Naive B cell (primary cell): ENCODE measurements at regions not wholly inside any gene's neighbourhood (a gene's known extent, or its start where the extent isn't known, plus 50 kb on each side); places are given as distances from the start of the nearest gene placed in this dataset.

Experiments
- ATAC-seq, 2 donors: fragments of 150-1000 bp; cut with Tn5 transposase; 2 replicates each; pipeline ENCODE4 v1.10.0; 2021; ENCODE audit warnings: low read depth in 2 of 2, mild to moderate bottlenecking in 2 of 2, moderate library complexity in 2 of 2
- DNase-seq: peaks from one replicate; pipeline ENCODE4 v3.0.0; 2022
- H3K27ac Mint-ChIP-seq, 6 donors: one replicate each; pipeline ENCODE4 v1.8.0; 2020 to 2022; ENCODE audit warnings: mild to moderate bottlenecking in 6 of 6, mixed read lengths in 6 of 6, moderate library complexity in 5 of 6, inconsistent platforms in 2 of 6
- H3K27me3 Mint-ChIP-seq, 3 donors: one replicate each; pipeline ENCODE4 v1.8.0; 2021 to 2022; ENCODE audit warnings: mixed read lengths in 3 of 3, mild to moderate bottlenecking in 1 of 3
- H3K36me3 Mint-ChIP-seq, 2 donors: one replicate each; pipeline ENCODE4 v1.8.0; 2020 to 2022; ENCODE audit warnings: mixed read lengths in 2 of 2, inconsistent platforms in 1 of 2, mild to moderate bottlenecking in 1 of 2
- H3K4me1 Mint-ChIP-seq, 3 donors: one replicate each; pipeline ENCODE4 v1.8.0; 2020 to 2022; ENCODE audit warnings: mixed read lengths in 3 of 3, inconsistent platforms in 1 of 3, mild to moderate bottlenecking in 1 of 3, moderate library complexity in 1 of 3
- H3K4me3 Mint-ChIP-seq, 8 donors: one replicate each; pipeline ENCODE4 v1.8.0; 2020 to 2022; ENCODE audit warnings: mild to moderate bottlenecking in 8 of 8, mixed read lengths in 8 of 8, moderate library complexity in 8 of 8, inconsistent platforms in 2 of 8
- H3K9me3 Mint-ChIP-seq, 7 donors: one replicate each; pipeline ENCODE4 v1.8.0; 2020 to 2022; ENCODE audit warnings: mixed read lengths in 7 of 7, mild to moderate bottlenecking in 5 of 7, inconsistent platforms in 2 of 7, moderate library complexity in 1 of 7

GRCh38 chr13:40475617-40476016 is 190.8 kb downstream of the FOXO1 start:
- no peak for ATAC-seq
- peaks cover 0 to 8% of the 10 kb centered on the region in 2 donors for H3K36me3 Mint-ChIP-seq
- H3K4me1 Mint-ChIP-seq: peaks cover 17 to 46% (median 24%) of the 10 kb centered on the region in 3 donors
- peaks cover 0 to 5% (median 0%) of the 10 kb centered on the region in 7 donors for H3K9me3 Mint-ChIP-seq
- H3K27ac Mint-ChIP-seq: peak overlapping the region in 1 of 6 donors; percentile 4
- H3K4me3 Mint-ChIP-seq: no peak overlapping the region
- DNase-seq: no peak
- no peaks in the 10 kb centered on the region for H3K27me3 Mint-ChIP-seq

- Mint-ChIP-seq H3K27ac (peak overlapping the region in 3 of 6 donors; percentile 4 to 89 (median 21)), H3K27me3 (no peaks in the 10 kb centered on the region), H3K4me3 (no peak overlapping the region), H3K36me3 (peaks cover 0 to 8% of the 10 kb centered on the region in 2 donors), H3K4me1 (peaks cover 21 to 48% (median 28%) of the 10 kb centered on the region in 3 donors), H3K9me3 (peaks cover 0 to 5% (median 0%) of the 10 kb centered on the region in 7 donors)
- DNase-seq: no peak
- no peak for ATAC-seq
These were observed 190.1 kb downstream of the FOXO1 start for GRCh38 chr13:40476175-40476958.

GRCh38 chr13:40477623-40478608 is 188.5 kb downstream of the FOXO1 start:
- peaks cover 0 to 8% of the 10 kb centered on the region in 2 donors for H3K36me3 Mint-ChIP-seq
- ATAC-seq: peak; percentile 20 to 42
- H3K4me1 Mint-ChIP-seq: peaks cover 25 to 50% (median 27%) of the 10 kb centered on the region in 3 donors
- no peaks in the 10 kb centered on the region for H3K27me3 Mint-ChIP-seq
- peak overlapping the region; percentile 20 to 89 (median 81) for H3K27ac Mint-ChIP-seq
- H3K9me3 Mint-ChIP-seq: peaks cover 0 to 5% (median 0%) of the 10 kb centered on the region in 7 donors
- DNase-seq: peak; percentile 34
- H3K4me3 Mint-ChIP-seq: peak overlapping the region in 2 of 8 donors; percentile 17 to 40

- ATAC-seq (no peak), DNase-seq (no peak)
- Mint-ChIP-seq H3K4me1 (peaks cover 27 to 52% (median 32%) of the 10 kb centered on the region in 3 donors), H3K27ac (peak overlapping the region in 1 of 6 donors; percentile 78), H3K9me3 (peaks cover 0 to 5% (median 0%) of the 10 kb centered on the region in 7 donors), H3K36me3 (peaks cover 0 to 8% of the 10 kb centered on the region in 2 donors), H3K27me3 (peaks cover 0 to under 1% (median 0%) of the 10 kb centered on the region in 3 donors), H3K4me3 (no peak overlapping the region)
These were observed 187.7 kb downstream of the FOXO1 start for GRCh38 chr13:40478775-40479174.

GRCh38 chr13:40479196-40479845 is 187.1 kb downstream of the FOXO1 start:
- Mint-ChIP-seq H3K4me1 (peaks cover 32 to 57% (median 38%) of the 10 kb centered on the region in 3 donors), H3K27me3 (peaks cover 0 to 6% (median 5%) of the 10 kb centered on the region in 3 donors), H3K9me3 (peaks cover 0 to 5% (median 0%) of the 10 kb centered on the region in 7 donors), H3K4me3 (no peak overlapping the region), H3K27ac (peak overlapping the region in 4 of 6 donors; percentile 44 to 82 (median 68)), H3K36me3 (peaks cover 0 to 8% of the 10 kb centered on the region in 2 donors)
- ATAC-seq (no peak), DNase-seq (no peak)

- Mint-ChIP-seq H3K27ac (peak overlapping the region; percentile 70 to 96 (median 86)), H3K4me3 (peak overlapping the region in 6 of 8 donors; percentile 27 to 87 (median 69)), H3K9me3 (no peaks in the 10 kb centered on the region), H3K27me3 (peaks cover 0 to 8% (median 8%) of the 10 kb centered on the region in 3 donors), H3K4me1 (peaks cover 36 to 67% (median 45%) of the 10 kb centered on the region in 3 donors), H3K36me3 (peaks cover 0 to 8% of the 10 kb centered on the region in 2 donors)
- ATAC-seq: peak; percentile 34 to 45
- peak; percentile 21 for DNase-seq
These were observed 186.2 kb downstream of the FOXO1 start for GRCh38 chr13:40480012-40480914.

GRCh38 chr13:40480915-40481516 is 185.4 kb downstream of the FOXO1 start:
- Mint-ChIP-seq H3K4me3 (peak overlapping the region in 7 of 8 donors; percentile 27 to 87 (median 69)), H3K4me1 (peaks cover 38 to 74% (median 52%) of the 10 kb centered on the region in 3 donors), H3K36me3 (peaks cover 0 to under 1% of the 10 kb centered on the region in 2 donors), H3K27ac (peak overlapping the region; percentile 70 to 96 (median 86)), H3K27me3 (peaks cover 0 to 8% (median 8%) of the 10 kb centered on the region in 3 donors), H3K9me3 (no peaks in the 10 kb centered on the region)
- DNase-seq (peak; percentile 67), ATAC-seq (peak; percentile 79 to 81)

- Mint-ChIP-seq H3K4me1 (peaks cover 32 to 69% (median 52%) of the 10 kb centered on the region in 3 donors), H3K9me3 (no peaks in the 10 kb centered on the region), H3K36me3 (no peaks in the 10 kb centered on the region), H3K27me3 (peaks cover 0 to 13% (median 8%) of the 10 kb centered on the region in 3 donors), H3K27ac (no peak overlapping the region), H3K4me3 (peak overlapping the region in 2 of 8 donors; percentile 26 to 45)
- DNase-seq: no peak
- no peak for ATAC-seq
These were observed 182.8 kb downstream of the FOXO1 start for GRCh38 chr13:40483601-40484000.

GRCh38 chr13:40484101-40484800 is 182.2 kb downstream of the FOXO1 start:
- Mint-ChIP-seq H3K27ac (peak overlapping the region in 4 of 6 donors; percentile 14 to 87 (median 63)), H3K4me1 (peaks cover 33 to 75% (median 54%) of the 10 kb centered on the region in 3 donors), H3K36me3 (no peaks in the 10 kb centered on the region), H3K4me3 (peak overlapping the region in 5 of 8 donors; percentile 1 to 72 (median 45)), H3K9me3 (no peaks in the 10 kb centered on the region), H3K27me3 (peaks cover 0 to 13% (median 8%) of the 10 kb centered on the region in 3 donors)
- no peak for DNase-seq
- no peak for ATAC-seq

GRCh38 chr13:40484974-40485373 is 181.5 kb downstream of the FOXO1 start:
- H3K36me3 Mint-ChIP-seq: no peaks in the 10 kb centered on the region
- H3K4me3 Mint-ChIP-seq: peak overlapping the region in 2 of 8 donors; percentile 7 to 54
- H3K4me1 Mint-ChIP-seq: peaks cover 40 to 79% (median 61%) of the 10 kb centered on the region in 3 donors
- DNase-seq (no peak), ATAC-seq (no peak)
- peak overlapping the region in 2 of 6 donors; percentile 46 to 74 for H3K27ac Mint-ChIP-seq
- H3K27me3 Mint-ChIP-seq: peaks cover 0 to 13% (median 8%) of the 10 kb centered on the region in 3 donors
- H3K9me3 Mint-ChIP-seq: no peaks in the 10 kb centered on the region
